OCI-M1 (cell line): ENCODE measurements at regions not wholly inside any gene's neighbourhood (a gene's known extent, or its start where the extent isn't known, plus 50 kb on each side); places are given as distances from the start of the nearest gene placed in this dataset.

ENCODE experiments used
- DNase-seq: peaks from one replicate; lab custom pipeline; 2025; lab: John Stamatoyannopoulos, UW

DNA sequence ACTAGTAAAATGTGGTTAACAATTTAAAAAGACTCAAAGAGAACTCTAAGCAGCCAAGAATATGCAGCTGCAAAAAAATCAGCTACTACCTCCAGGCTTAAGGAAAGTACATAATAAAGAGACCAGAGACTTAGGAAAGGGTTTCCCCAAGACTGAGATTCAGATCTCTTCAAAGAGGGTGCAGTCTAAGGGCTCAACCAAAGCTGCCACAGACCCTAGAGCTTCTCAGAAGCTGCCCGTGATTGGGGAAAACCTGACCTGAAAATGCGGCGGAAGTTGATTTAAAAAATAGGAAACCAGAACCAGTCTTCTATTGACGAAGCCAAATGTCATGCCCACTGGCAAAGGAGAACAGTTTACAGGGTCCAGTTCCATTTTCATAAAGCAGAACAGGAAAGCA lies 516.8 kb upstream of the MARCKS start:
- DNase-seq, result no peak

DNA sequence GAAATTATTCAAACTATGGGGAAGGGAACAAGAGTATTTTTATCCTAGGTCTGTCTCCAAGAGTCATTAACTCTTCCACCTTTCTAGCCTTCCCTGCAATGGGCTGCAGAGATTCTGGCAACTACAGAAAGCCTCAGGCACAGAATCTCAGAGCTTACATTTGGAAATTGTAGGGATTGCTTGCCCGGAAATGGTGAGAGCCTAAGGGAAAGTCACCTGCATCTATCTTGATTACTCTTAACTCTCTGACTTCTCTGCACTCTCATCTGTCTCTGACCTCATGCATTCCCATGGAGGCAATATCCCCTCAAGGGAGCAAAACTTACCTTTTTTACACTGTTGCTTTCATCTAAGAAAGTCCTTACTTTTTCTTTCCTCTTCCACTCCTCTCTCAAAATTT lies 513.2 kb upstream of the MARCKS start:
- DNase-seq, result no peak

DNA sequence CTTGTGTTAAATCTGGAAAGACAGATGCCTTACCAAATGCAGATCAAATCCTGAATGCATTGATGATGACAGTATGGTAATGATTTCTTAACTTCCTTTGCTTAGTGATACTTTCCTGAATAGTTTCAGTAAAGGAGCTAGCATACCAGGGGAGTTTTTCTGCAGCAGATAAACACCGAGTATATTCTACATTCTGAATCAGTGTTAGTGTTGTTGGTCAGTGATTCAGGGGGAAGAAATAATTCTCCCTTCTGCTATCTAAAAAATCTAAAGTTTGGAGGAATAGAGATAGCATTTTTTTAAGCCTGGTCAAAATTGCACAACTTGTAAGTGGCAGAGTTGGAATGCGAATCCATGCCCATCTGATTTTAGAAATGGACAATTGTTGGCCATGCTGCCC lies 512.2 kb upstream of the MARCKS start:
- DNase-seq, result no peak

DNA sequence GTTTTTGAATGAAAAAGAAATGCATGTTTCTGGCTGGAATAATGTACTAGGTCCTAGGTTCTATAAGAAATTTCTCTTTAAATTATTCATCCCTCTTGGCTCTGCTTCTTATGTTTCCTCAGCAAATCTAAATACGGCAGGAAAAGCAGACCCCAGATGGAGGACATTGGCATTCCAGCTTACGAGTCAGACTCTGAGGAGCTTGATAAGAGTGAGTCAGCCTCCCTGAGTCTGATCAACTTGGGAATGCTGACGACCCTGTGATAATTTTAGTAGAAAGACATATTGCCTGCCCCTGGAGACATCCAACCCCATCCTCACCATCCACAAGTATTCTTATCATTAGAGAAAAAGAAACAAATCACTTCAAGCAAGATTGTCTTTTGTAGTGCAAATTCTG lies 509.7 kb upstream of the MARCKS start:
- DNase-seq, result no peak

DNA sequence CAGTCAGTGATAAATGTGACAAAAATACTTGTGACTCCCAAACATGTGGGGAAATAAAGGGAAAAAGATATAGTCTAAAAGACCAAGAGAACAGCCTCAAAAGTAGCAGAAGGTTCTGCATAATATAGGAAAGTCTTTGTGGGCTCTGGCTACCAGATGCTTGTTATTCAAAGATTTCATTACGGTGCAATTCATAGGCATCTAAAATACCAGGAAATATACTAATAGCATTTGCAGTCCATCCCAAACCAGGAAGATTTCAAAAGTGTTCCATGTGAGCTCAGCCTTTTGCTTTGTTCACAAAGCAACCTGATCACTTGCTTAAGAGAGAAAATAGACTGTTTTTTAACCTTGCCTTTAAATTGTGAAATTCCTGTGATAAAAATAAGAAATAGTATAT lies 506.7 kb upstream of the MARCKS start:
- DNase-seq, result no peak

DNA sequence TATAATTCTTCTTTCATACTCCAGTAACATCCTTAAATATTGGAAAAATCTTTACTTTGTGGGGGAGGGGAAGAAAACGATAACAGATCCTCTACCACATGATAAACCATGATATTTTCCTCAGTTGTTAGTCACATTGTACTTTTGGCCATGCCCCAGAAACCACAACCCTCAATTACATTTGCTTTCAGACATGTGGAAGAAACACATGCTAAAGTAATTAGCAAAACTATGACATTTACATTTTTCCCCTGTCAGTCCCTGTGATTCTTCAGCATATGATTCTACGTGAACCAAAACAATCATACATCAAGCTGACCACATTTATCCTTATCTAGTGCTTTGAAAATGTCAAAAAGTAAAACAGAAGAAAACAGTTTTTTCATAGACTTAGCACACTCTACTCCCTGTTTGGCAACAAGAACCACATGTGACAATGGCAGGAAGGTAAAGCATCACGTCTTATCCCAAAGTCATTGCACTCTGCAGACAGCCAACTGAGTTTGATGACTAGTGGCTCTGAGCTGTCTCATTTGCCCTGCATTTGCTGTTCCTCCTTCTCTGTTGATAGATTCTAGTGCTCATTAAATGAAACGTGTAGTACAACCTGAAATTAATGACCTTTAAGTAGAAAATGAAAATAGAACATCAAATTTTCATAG lies 505.8 kb upstream of the MARCKS start:
- DNase-seq, result peak; percentile 79

DNA sequence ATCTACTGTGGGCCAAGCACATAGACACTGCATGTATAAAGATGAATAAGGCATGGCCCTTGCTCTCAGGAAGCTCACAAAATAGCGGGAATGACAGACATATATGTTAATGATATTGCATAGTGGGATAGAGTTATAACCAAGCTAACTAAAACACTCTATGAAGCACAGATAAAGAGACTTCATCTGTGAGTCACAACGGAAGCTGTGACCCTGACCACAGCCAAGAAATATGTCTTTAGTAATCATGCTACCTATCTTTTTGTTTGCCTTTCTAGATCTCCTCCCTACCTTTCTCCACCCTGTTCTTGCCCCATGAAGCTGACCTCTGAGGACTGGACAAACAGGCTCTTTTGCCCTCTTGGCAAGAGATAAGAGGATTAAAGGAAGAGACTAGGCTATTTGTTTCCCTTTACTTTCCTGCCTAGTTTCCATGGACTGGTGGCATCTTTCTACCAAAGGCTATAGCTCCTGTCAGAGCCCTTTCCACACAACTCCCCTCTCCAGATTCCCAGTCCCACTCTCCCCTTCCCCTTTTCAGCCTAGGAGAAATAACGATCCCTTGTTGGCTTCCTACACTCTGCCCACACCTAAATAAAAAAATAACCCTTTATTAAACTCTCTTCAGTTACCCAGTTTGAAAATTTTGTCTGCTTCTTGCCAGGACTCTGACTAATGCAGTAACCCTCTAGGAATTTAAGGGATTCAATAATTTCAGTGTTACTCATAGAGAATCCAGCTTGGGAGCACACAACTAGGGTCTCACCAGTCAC lies 504.9 kb upstream of the MARCKS start:
- DNase-seq, result peak; percentile 81

DNA sequence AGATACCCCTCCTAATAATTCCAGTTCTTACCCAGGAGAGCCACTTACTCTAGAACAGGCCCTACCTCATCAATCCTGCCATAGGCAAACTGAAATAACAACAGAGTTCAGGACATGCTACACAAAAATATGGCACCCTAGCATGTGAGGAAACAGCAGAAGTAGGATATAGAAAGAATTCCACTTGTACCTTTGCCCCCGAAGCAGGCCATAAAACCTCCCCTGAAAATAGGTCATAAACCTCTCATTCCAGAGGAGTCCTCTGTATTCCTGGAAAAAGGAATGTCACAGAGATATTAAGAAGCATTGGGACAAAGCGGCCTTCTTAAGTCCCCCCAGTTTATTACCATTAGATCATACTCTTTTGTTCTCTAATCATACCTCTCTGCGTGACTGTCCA lies 504.3 kb upstream of the MARCKS start:
- no peak for DNase-seq

DNA sequence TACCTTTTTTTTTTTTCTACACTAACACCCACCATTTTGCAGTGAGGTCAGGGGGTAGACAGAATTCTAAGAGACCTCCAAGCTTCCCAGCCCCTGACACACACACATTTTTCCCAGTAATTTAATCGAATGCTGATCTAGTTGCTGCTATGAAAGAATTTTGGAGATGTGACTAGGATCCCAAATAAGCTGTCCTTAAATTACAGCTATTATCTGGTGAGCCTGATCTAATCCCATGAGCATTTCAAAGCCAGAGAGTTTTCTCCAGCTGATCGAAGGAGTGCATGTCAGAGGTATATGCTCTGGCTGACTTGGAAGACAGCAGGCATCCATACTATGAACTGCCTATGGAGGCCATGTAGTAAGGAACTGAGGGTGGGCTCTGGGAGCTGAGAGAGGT lies 503.8 kb upstream of the MARCKS start:
- DNase-seq, result no peak

DNA sequence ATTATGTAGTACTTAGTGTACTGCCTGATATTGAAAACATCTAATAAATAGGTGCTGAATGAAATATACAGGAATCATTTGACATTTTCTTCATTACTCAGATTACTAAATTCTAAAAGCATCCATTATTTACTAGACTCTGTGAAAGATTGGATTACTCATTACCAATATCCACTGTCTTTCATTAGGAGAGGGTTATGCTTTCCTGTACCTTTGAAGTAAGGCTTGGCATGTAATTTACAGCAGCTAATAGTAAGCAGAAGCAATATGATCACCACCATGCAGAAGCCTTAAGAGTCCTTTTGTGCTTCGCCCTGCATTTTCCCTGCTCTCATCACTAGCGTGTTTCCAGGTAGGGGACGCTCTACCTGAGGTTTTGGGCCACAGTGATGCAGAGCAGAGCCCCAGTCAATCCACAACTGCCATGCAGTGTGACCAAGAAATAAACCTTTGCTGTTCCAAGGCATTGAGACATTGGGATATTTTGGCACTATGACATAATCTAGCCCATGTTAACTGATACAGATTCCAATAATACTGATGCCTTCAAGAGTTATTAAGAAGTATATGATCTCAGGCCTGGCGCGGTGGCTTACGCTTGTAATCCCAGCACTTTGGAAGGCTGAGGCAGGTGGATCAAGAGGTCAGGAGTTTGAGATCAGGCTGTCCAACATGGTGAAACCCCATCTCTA lies 502.8 kb upstream of the MARCKS start:
- DNase-seq, result no peak

DNA sequence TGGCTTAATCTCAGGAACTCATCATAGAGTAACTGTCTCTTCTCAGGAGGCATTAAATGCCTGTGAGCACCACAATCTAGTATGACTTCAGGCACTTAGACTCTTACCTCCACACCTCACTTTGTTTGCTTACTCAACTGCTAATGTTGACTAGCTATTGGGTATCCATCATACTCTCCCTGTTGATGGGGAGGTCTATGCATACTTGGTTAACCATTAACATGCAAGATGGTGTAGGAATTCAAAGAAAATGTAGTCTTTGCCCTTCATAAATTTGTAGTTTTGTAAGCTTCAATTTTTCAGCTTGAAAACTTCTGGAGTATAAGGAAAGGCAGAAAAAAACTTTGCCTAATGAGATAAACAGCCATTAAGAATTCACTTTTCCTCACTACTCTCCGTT lies 501.0 kb upstream of the MARCKS start:
- no peak for DNase-seq

DNA sequence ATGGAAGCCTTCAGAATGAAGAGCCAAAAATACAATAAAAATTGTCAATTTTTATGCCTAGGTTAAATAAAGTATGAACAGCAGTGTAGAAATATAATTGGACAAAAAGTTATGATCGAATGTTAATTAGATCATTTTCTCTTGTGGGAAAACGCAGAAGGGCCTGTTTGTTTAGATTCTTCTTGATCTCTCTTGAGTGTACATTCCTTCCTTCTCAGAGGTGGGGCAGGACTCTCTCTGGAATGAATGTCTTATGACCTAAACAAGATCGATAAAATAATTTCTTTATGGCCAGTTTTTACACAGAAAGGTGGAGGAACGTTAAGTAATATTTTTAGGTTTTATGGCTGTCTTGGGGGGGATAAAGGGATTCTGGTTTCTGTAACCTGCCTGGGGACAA lies 500.1 kb upstream of the MARCKS start:
- DNase-seq, result no peak

DNA sequence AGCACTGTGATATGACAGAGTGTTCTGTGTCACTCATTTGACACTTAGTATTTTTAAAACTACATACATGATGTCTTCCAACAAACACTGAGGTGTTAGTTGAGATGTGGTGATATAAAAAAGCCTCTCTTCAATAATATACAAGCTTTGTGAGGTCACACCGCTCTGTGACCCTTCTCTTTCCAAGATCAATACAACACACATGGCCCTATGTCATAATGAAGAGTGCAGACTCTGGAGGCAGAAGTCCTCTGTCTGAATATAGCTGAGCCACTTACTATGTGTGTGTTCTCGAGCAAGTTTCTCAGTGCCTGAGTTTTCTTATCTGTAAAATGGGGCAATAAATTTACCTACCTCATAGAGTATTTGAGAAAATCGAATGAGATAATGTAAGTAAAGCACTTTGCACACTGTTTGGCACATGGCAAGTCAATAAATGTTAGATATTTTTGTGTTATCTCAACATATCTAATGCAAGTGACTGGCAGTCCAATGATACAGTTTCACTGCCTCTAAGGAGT lies 499.0 kb upstream of the MARCKS start:
- DNase-seq, result no peak

DNA sequence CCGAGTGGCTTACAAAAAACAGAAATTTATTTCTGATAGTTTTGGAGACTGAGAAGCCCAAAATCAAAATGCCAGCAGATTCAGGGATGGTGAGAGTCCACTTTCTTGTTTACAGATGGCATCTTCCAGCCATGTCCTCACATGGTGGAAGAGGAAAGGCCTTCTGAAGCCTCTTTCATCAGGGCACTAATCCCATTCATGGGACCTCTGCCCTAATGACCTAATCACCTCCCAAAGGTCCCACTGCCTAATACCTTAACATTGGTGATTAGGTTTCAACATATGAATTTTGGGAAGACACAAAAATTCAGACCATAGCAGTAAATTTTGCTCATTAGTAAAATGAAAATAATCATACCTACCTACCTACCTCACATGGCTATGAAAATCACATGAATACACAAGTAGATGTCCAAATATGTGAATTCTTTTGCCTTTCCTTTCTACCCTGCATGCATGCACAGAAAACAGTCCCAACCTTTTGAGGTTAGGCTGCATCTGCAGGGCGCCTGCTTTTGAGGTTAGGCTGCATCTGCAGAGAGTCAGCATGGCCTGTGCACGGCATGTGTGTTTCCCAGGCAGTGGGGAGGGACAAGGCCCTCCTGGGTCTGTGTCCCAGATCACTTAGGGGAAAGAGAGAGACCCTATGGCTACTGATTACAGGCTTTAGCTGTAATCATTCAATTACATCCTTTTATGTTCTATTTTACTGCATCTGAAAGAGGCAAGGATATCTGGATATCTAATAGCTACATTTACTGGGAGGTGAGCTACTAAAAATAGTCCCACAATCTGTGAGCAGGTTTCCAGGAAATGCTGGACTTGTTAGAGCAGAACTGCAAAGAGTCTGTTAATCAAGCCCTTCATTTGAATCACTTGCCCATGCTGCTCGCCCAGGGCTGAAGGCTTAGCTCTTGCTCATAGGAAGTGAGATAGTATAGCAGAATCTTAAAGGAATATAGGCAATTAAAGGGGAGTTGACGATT lies 497.7 kb upstream of the MARCKS start:
- peak; percentile 25 for DNase-seq

DNA sequence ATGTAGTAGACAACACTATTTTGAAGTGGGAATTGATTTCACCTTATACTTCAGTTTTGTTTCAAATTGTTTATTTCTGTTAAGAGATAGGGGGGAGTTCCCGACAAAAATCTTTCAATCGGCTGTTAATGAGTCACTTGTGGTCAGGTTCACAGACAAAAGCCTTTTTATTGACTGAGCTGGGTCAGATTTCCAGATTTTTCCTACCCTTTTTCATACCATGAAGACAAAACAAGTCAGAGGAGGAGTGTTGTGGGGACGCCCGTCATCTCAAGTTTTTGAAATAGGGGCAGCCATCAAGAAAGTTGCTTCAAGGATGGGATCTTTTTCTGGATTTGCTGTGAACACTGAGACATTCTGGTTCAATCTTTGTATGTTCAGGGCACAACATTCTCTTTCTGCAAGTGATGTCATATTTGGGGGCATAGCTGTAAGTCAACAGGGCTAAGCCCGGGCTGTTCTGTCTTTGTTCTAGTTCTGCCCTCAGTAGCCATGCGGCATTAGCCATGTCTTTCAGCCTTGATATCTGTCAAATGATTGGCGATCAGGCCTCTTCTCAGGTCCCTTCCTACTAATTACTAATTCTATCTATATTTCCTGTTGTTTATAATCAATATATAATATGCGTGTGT lies 496.0 kb upstream of the MARCKS start:
- no peak for DNase-seq

DNA sequence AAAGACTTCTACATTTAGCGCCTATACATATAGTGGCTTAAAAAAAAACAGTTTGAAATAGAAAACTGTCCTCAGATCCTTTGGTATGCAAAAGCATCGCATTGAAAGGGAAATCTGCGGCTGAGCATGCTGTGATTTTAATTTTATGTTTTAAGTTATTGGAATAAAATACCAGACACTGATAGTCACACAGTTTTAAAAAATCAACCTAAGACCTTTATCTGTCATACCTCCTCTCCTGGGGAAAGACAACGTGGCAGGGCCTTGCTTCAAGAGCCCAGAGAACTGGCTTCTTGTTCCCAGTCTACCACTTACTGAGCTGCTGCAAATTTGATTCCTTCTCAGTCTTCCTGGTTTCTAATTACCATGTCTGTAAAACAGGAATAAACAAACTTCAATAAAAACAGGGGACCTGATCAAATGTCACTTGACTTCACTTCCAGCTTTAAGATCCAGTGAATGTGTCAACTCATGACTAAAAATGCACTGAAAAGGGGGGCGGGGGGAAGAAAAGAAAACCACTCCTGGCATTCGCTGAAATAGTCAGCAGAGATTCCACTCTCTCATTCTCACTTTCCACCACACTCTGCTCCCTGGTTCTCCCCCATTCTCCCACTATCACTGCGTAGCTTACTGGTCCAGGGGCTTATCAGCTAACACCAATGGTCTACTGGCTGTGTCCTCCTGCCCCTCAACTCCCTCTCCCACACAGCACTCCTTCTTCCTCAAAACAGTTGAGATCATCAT lies 494.7 kb upstream of the MARCKS start:
- peak; percentile 96 for DNase-seq

DNA sequence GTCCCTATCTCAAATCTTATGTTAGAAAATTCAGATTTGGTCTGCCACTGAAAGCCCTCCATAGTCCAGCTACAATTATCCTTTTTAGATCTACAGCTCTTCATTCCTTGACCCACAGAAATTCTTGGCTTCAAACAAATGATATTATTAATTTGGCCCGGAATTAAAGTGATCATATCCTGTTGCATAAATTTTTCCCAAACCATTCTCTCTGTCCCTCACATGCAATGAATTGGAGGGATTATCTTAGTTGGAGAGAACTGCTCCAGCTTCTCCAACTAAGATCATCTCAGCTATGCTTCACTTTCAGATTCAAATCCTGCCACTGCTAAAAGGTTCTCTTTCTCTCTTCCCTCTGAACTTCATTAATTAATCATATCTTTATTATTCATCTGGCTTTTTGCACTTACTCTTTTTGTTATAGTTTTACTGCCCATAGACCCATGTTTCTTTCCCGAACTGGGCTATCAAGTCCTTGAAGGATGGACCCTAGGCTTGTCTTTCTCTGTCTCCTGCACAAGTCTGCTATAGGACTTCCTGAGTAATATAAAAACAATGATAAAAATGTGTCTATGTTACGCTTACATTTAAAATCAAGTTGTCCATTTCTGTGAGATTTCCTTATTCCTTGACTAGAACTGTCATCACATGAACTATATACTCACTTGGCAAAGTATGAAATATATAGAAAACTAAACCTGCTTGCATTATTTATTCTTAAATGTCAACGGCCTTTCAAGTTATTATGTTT lies 493.9 kb upstream of the MARCKS start:
- no peak for DNase-seq

DNA sequence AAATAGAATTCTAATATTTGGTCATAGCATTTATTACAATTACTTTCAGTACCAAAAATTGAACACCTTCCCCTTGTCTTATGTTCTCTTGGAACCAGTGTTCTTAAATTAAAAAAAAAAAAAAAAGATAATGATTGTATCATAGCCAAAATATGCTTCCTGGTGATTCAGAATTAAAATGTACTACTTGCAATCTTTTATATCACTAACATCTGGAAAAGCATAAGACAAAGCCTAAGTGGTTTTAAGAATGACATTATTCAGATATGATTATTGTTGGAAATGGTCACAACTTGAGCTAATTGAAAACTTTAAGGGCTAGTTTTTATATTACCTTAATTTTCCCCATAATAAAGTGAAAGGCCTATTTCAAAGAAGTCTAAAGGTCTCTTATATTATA lies 493.3 kb upstream of the MARCKS start:
- no peak for DNase-seq

DNA sequence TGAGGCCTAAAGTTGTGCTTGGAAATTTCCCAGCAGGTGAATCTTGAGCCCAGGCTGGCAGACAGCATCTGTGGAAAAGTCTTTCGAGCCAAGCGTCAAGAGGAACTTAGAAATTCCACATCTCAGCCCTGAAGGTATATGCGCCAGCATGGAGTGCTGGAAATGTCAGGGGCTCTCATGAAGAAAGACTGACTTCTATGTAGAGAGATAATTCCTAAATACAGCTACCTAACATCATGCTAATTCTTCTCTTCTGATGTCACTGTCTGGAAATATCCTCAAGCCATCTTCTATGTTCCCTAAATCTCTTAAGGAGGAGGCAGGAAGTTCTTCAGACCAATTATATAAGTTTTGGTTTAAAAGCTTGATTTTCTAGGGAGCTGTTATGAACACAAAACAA lies 492.4 kb upstream of the MARCKS start:
- DNase-seq, result no peak

DNA sequence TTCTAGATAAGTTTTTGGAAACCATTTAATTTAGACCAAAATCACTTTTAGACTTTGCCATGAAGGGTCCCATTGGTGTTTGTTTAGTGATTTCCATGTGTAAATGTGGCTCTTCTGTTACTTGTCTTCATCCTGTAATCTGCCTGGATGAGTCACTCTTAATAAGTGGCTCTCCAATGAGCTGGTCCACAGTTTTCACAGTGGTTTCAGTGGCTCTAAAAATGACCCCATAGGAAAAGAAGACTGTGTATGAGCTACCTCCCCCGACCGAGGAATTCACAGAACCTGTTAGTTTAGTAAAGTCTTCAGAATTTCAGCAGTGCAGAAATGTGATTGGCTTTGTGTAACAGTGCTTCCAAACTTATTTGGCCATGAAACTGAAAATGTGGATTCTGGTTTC lies 492.0 kb upstream of the MARCKS start:
- DNase-seq, result no peak
